Astrocyte (in vitro differentiated cells and primary cell): ENCODE measurements at regions not wholly inside any gene's neighbourhood (a gene's known extent, or its start where the extent isn't known, plus 50 kb on each side); places are given as distances from the start of the nearest gene placed in this dataset.

ENCODE experiments used
- DNase-seq: peaks from one replicate; pipeline ENCODE4 v3.0.0-alpha.2; 2010; ENCODE audit warnings: low read depth
- FAIRE-seq: peaks from 2 replicates; lab custom pipeline; 2011; peaks lifted over from hg19 to GRCh38; lab: Jason Lieb, UNC
- H2AFZ ChIP-seq: 2 replicates; pipeline ENCODE4 v1.6.0; 2012; ENCODE audit warnings: low read depth, low read length, inconsistent platforms
- H3K27ac ChIP-seq: 2 replicates; pipeline ENCODE4 v1.5.1; 2011; ENCODE audit warnings: low read depth, low read length, inconsistent platforms
- H3K27me3 ChIP-seq: 2 replicates; pipeline ENCODE4 v1.6.0; 2011; ENCODE audit warnings: low read length, inconsistent platforms; ENCODE audit not compliant: insufficient read depth
- H3K36me3 ChIP-seq: 2 replicates; pipeline ENCODE4 v1.5.1; 2011; ENCODE audit warnings: low read length, inconsistent platforms; ENCODE audit not compliant: insufficient read depth
- H3K4me1 ChIP-seq: 2 replicates; pipeline ENCODE4 v1.5.1; 2011; ENCODE audit warnings: low read length, inconsistent platforms; ENCODE audit not compliant: insufficient read depth
- H3K4me2 ChIP-seq: 2 replicates; pipeline ENCODE4 v1.6.0; 2012; ENCODE audit warnings: low read length, inconsistent platforms
- H3K4me3 ChIP-seq: 2 replicates; pipeline ENCODE4 v1.5.1; 2011; ENCODE audit warnings: low read depth, mild to moderate bottlenecking, low read length, inconsistent platforms; ENCODE audit not compliant: insufficient read depth
- H3K79me2 ChIP-seq: 2 replicates; pipeline ENCODE4 v1.6.0; 2012; ENCODE audit warnings: mild to moderate bottlenecking, low read length, inconsistent platforms; ENCODE audit not compliant: insufficient read depth
- H3K9ac ChIP-seq: 2 replicates; pipeline ENCODE4 v1.6.0; 2012; ENCODE audit warnings: mild to moderate bottlenecking, low read length, inconsistent platforms
- H3K9me3 ChIP-seq: 2 replicates; pipeline ENCODE4 v1.5.1; 2012; ENCODE audit warnings: low read depth, mild to moderate bottlenecking, low read length, inconsistent platforms; ENCODE audit not compliant: insufficient read depth
- H4K20me1 ChIP-seq: 2 replicates; pipeline ENCODE4 v1.6.0; 2012; ENCODE audit warnings: low read length, inconsistent platforms; ENCODE audit not compliant: insufficient read depth
- H3K27ac Mint-ChIP-seq: one replicate; pipeline ENCODE4 v1.8.0; 2021; ENCODE audit warnings: mild to moderate bottlenecking, mixed read lengths; ENCODE audit not compliant: unreplicated experiment
- H3K27me3 Mint-ChIP-seq: one replicate; pipeline ENCODE4 v1.8.0; 2021; ENCODE audit warnings: low read depth, mixed read lengths; ENCODE audit not compliant: unreplicated experiment
- H3K36me3 Mint-ChIP-seq: one replicate; pipeline ENCODE4 v1.8.0; 2021; ENCODE audit warnings: low read depth, mixed read lengths; ENCODE audit not compliant: unreplicated experiment
- H3K4me1 Mint-ChIP-seq: one replicate; pipeline ENCODE4 v1.8.0; 2021; ENCODE audit warnings: low read depth, mixed read lengths; ENCODE audit not compliant: unreplicated experiment
- H3K4me3 Mint-ChIP-seq: one replicate; pipeline ENCODE4 v1.8.0; 2021; ENCODE audit warnings: mild to moderate bottlenecking, moderate library complexity, mixed read lengths; ENCODE audit not compliant: unreplicated experiment
- H3K9me3 Mint-ChIP-seq: one replicate; pipeline ENCODE4 v1.8.0; 2021; ENCODE audit warnings: mild to moderate bottlenecking, mixed read lengths; ENCODE audit not compliant: unreplicated experiment
- CTCF ChIP-seq: IDR thresholded peaks from 2 replicates; pipeline ENCODE4 v1.5.1; 2011; ENCODE audit warnings: low read depth, mild to moderate bottlenecking, inconsistent platforms, low read length, moderate library complexity; ENCODE audit not compliant: insufficient read depth
- EZH2 ChIP-seq: IDR thresholded peaks from 2 replicates; pipeline ENCODE4 v1.6.1; 2012; ENCODE audit warnings: mild to moderate bottlenecking, low read length, inconsistent platforms; ENCODE audit not compliant: insufficient read depth

DNA sequence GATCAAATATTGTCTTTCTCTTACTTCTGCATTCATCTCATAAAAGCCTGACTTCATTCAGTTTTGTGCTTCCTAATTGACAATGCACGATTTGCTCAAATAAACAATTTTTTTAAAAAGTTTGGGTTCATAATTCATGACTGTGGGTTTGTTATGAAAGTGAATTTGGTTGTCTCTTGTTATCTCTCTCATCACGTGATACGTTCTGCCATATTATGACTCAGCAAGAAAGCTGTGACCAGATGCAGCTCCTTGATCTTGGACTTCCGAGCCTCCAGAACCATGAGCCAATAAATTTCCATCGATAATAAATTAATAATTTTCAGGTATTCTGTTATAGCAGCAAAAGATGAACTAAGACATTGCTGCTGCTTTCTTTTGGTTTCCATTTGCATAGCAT lies 156.5 kb upstream of the LRATD1 start:
- Mint-ChIP-seq H3K27me3 (no peaks in the 10 kb centered on the region), H3K4me1 (peaks cover 2% of the 10 kb centered on the region), H3K27ac (no peak overlapping the region), H3K4me3 (no peak overlapping the region), H3K9me3 (no peaks in the 10 kb centered on the region), H3K36me3 (no peaks in the 10 kb centered on the region)
- Histone ChIP-seq H3K79me2 (no peaks in the 10 kb centered on the region), H3K9me3 (no peaks in the 10 kb centered on the region), H3K4me2 (no peak overlapping the region), H2AFZ (no peak overlapping the region), H4K20me1 (no peaks in the 10 kb centered on the region), H3K36me3 (no peaks in the 10 kb centered on the region), H3K4me3 (no peak overlapping the region), H3K27me3 (no peaks in the 10 kb centered on the region), H3K27ac (no peak overlapping the region), H3K4me1 (no peaks in the 10 kb centered on the region), H3K9ac (no peak overlapping the region)
- DNase-seq (no peak), FAIRE-seq (no peak)
- no peak for TF ChIP-seq CTCF
- TF ChIP-seq EZH2: no peak

DNA sequence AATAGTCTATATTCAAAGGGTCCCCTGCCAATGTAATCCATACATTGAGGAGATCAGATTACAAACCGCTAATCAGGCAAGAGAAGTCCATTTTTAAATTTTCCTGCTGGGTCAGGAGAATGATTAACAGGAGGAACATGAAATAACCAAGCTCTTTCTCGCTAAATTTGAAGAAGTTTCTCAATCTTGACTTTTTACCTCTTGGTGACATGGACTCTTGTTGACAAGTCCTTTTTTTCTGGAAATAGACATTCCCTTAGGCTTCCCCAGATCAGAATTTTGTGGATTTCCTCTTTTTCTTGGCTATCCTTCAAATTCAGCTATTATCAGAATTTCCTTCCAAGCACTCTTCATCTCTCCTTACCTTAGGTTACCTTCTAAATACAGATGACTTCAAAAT lies 153.0 kb upstream of the LRATD1 start:
- no peak overlapping the region for H3K27ac Mint-ChIP-seq
- no peak overlapping the region for H3K4me3 ChIP-seq
- no peak overlapping the region for H3K4me2 ChIP-seq
- no peaks in the 10 kb centered on the region for H3K79me2 ChIP-seq
- H3K4me1 Mint-ChIP-seq: no peaks in the 10 kb centered on the region
- no peak overlapping the region for H3K27ac ChIP-seq
- H4K20me1 ChIP-seq: no peaks in the 10 kb centered on the region
- FAIRE-seq: no peak
- H3K4me1 ChIP-seq: no peaks in the 10 kb centered on the region
- H3K4me3 Mint-ChIP-seq: no peak overlapping the region
- no peak overlapping the region for H2AFZ ChIP-seq
- H3K9me3 ChIP-seq: no peaks in the 10 kb centered on the region
- H3K36me3 Mint-ChIP-seq: no peaks in the 10 kb centered on the region
- no peaks in the 10 kb centered on the region for H3K27me3 Mint-ChIP-seq
- DNase-seq: no peak
- no peaks in the 10 kb centered on the region for H3K27me3 ChIP-seq
- TF ChIP-seq CTCF: no peak
- no peak for TF ChIP-seq EZH2
- no peaks in the 10 kb centered on the region for H3K36me3 ChIP-seq
- no peak overlapping the region for H3K9ac ChIP-seq
- no peaks in the 10 kb centered on the region for H3K9me3 Mint-ChIP-seq

DNA sequence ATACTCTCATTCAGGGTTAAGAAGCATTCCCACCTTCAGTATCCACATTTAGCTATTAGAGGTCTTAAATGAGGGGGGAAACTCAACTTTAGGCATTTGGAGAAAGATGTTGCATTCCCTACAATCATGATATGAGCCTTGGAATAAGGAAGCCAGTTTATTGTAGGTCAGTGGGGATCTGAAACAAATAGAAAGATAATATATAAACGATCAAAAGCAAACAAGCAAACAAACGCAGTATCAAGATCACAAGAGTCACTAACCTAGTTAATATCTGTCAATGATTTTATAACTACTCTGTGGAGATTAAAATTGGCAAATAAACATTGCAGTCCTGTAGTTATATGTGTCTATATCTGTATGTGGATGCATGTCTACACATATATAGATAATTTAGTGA lies 152.4 kb upstream of the LRATD1 start:
- Histone ChIP-seq H3K79me2 (no peaks in the 10 kb centered on the region), H3K9ac (no peak overlapping the region), H3K27me3 (no peaks in the 10 kb centered on the region), H3K27ac (no peak overlapping the region), H3K36me3 (no peaks in the 10 kb centered on the region), H3K4me3 (no peak overlapping the region), H3K4me2 (no peak overlapping the region), H3K9me3 (no peaks in the 10 kb centered on the region), H3K4me1 (no peaks in the 10 kb centered on the region), H4K20me1 (no peaks in the 10 kb centered on the region), H2AFZ (no peak overlapping the region)
- no peak overlapping the region for H3K27ac Mint-ChIP-seq
- no peak overlapping the region for H3K4me3 Mint-ChIP-seq
- no peaks in the 10 kb centered on the region for H3K36me3 Mint-ChIP-seq
- H3K9me3 Mint-ChIP-seq: no peaks in the 10 kb centered on the region
- no peaks in the 10 kb centered on the region for H3K27me3 Mint-ChIP-seq
- no peaks in the 10 kb centered on the region for H3K4me1 Mint-ChIP-seq
- DNase-seq (no peak), FAIRE-seq (no peak)
- TF ChIP-seq EZH2: no peak
